G401.6 (cell line): ENCODE measurements at regions not wholly inside any gene's neighbourhood (a gene's known extent, or its start where the extent isn't known, plus 50 kb on each side); places are given as distances from the start of the nearest gene placed in this dataset.

Experiments used
- FAIRE-seq: peaks from 2 replicates; lab custom pipeline; 2012; peaks lifted over from hg19 to GRCh38; lab: Jason Lieb, UNC

GRCh38 chr3:170780955-170781354, 89.0 kb downstream of the RPL22L1 start:
- no peak for FAIRE-seq

GRCh38 chr3:170780471-170780870, 89.5 kb downstream of the RPL22L1 start:
- no peak for FAIRE-seq

GRCh38 chr3:170778240-170779217, 91.5 kb downstream of the RPL22L1 start:
- FAIRE-seq = no peak

GRCh38 chr3:170777564-170777926, 92.5 kb downstream of the RPL22L1 start:
- FAIRE-seq = no peak

- FAIRE-seq = no peak
These were observed 93.0 kb downstream of the RPL22L1 start for GRCh38 chr3:170776887-170777563.

- FAIRE-seq = no peak
These were observed 96.1 kb downstream of the RPL22L1 start for GRCh38 chr3:170773682-170774425.

GRCh38 chr3:170772175-170772574, 97.8 kb downstream of the RPL22L1 start:
- FAIRE-seq = no peak

GRCh38 chr3:170768334-170768801, 101.6 kb downstream of the RPL22L1 start:
- FAIRE-seq = no peak

- FAIRE-seq = no peak
These were observed 102.4 kb downstream of the RPL22L1 start for GRCh38 chr3:170767576-170767941.

GRCh38 chr3:170766823-170767575, 103.0 kb downstream of the RPL22L1 start:
- FAIRE-seq = no peak

- no peak for FAIRE-seq
These were observed 103.7 kb downstream of the RPL22L1 start for GRCh38 chr3:170766253-170766652.

GRCh38 chr3:170765419-170766078, 104.4 kb downstream of the RPL22L1 start:
- no peak for FAIRE-seq

- no peak for FAIRE-seq
These were observed 106.0 kb downstream of the RPL22L1 start for GRCh38 chr3:170764017-170764416.

- FAIRE-seq = no peak
These were observed 107.9 kb downstream of the RPL22L1 start for GRCh38 chr3:170762064-170762463.

GRCh38 chr3:170761103-170761502, 108.9 kb downstream of the RPL22L1 start:
- no peak for FAIRE-seq

- FAIRE-seq = no peak
These were observed 109.8 kb downstream of the RPL22L1 start for GRCh38 chr3:170760174-170760526.

- FAIRE-seq = no peak
These were observed 110.4 kb downstream of the RPL22L1 start for GRCh38 chr3:170759511-170760173.

GRCh38 chr3:170757038-170757437, 113.0 kb downstream of the RPL22L1 start:
- FAIRE-seq = no peak

- FAIRE-seq = no peak
These were observed 115.7 kb downstream of the RPL22L1 start for GRCh38 chr3:170754311-170754693.

GRCh38 chr3:170753421-170754310, 116.3 kb downstream of the RPL22L1 start:
- no peak for FAIRE-seq
